Gastroesophageal sphincter (tissue), 3 donors: ENCODE measurements at regions not wholly inside any gene's neighbourhood (a gene's known extent, or its start where the extent isn't known, plus 50 kb on each side); places are given as distances from the start of the nearest gene placed in this dataset.

Experiments
- CTCF ChIP-seq, 4 experiments: fragments of 200-600 bp in 2 of 4; fragments of 450-650 bp in 2 of 4; sonication (generic) in 1 of 4; IDR thresholded peaks; one replicate each; pipeline ENCODE4 v1.5.1; 2017 to 2019; ENCODE audit warnings: antibody characterized with exemption in 4 of 4, mild to moderate bottlenecking in 2 of 4, moderate library complexity in 2 of 4
- EP300 ChIP-seq: sonication (generic); formaldehyde crosslinking; IDR thresholded peaks from one replicate; pipeline ENCODE4 v1.6.1; 2017; ENCODE audit warnings: antibody characterized with exemption, mild to moderate bottlenecking
- POLR2A ChIP-seq, 2 donors: fragments of 450-650 bp; IDR thresholded peaks; one replicate each; pipeline ENCODE4 v1.6.1; 2017; ENCODE audit warnings: antibody characterized with exemption in 2 of 2, mild to moderate bottlenecking in 2 of 2, moderate library complexity in 1 of 2
- POLR2AphosphoS5 ChIP-seq: sonication (generic); formaldehyde crosslinking; IDR thresholded peaks from one replicate; pipeline ENCODE4 v1.6.1; 2017; ENCODE audit warnings: antibody characterized with exemption

- TF ChIP-seq CTCF (IDR thresholded peaks at IDR 0.05) (no peak), POLR2A (IDR thresholded peaks at IDR 0.05) (no peak), POLR2AphosphoS5 (no peak), EP300 (no peak)
Measured at GRCh38 chr22:36085476-36086169, 57.0 kb upstream of the RBFOX2 start.
